Naive thymus-derived CD4-positive, alpha-beta T cell (primary cell): ENCODE measurements at regions not wholly inside any gene's neighbourhood (a gene's known extent, or its start where the extent isn't known, plus 50 kb on each side); places are given as distances from the start of the nearest gene placed in this dataset.

Experiments
- ATAC-seq: fragments of 150-1000 bp; cut with Tn5 transposase; 2 replicates; pipeline ENCODE4 v1.10.0; 2021; ENCODE audit warnings: mild to moderate bottlenecking, moderate library complexity
- CTCF ChIA-PET: fragments of 350-600 bp; sonication (Branson Sonifier 250); formaldehyde crosslinking; loops from one replicate; lab custom pipeline; 2021; ENCODE audit warnings: antibody characterized with exemption; lab: Charles Lee
- POLR2A ChIA-PET: fragments of 350-600 bp; sonication (Branson Sonifier 250); formaldehyde crosslinking; loops from one replicate; lab custom pipeline; 2021; ENCODE audit warnings: antibody characterized with exemption, inconsistent platforms; lab: Charles Lee
- DNase-seq, 9 donors: peaks; one replicate each; pipeline versions ENCODE4 v3.0.0 to v3.0.0-alpha.2; 2020 to 2022; ENCODE audit warnings: mixed read lengths in 1 of 9
- H3K27ac ChIP-seq: one replicate; pipeline ENCODE4 v1.7.0; 2013; ENCODE audit warnings: mild to moderate bottlenecking, low read depth, low read length, moderate library complexity
- H3K27me3 ChIP-seq, 2 donors: one replicate each; pipeline ENCODE4 v1.7.0; 2013; ENCODE audit warnings: low read length in 2 of 2, mild to moderate bottlenecking in 2 of 2, moderate library complexity in 2 of 2; ENCODE audit not compliant: control insufficient read depth in 2 of 2, insufficient read depth in 2 of 2
- H3K36me3 ChIP-seq, 3 experiments: 1 replicate in 2 of 3; 2 replicates in 1 of 3; pipeline ENCODE4 v1.7.0; 2013; ENCODE audit warnings: low read length in 3 of 3, mild to moderate bottlenecking in 3 of 3, moderate library complexity in 1 of 3; ENCODE audit not compliant: insufficient read depth in 3 of 3, control insufficient read depth in 2 of 3
- H3K4me1 ChIP-seq, 2 donors: one replicate each; pipeline ENCODE4 v1.7.0; 2013; ENCODE audit warnings: low read length in 2 of 2, mild to moderate bottlenecking in 2 of 2, moderate library complexity in 1 of 2; ENCODE audit not compliant: control insufficient read depth in 2 of 2, insufficient read depth in 2 of 2
- H3K4me3 ChIP-seq: 2 replicates; pipeline ENCODE4 v1.7.0; 2013; ENCODE audit warnings: mild to moderate bottlenecking, low read length
- H3K9me3 ChIP-seq, 3 experiments: 1 replicate in 2 of 3; 2 replicates in 1 of 3; pipeline ENCODE4 v1.7.0; 2013; ENCODE audit warnings: low read length in 3 of 3; ENCODE audit not compliant: control insufficient read depth in 2 of 3
- H3K27ac Mint-ChIP-seq, 9 donors: one replicate each; pipeline ENCODE4 v1.8.0; 2020 to 2022; ENCODE audit warnings: mixed read lengths in 9 of 9, mild to moderate bottlenecking in 8 of 9, moderate library complexity in 5 of 9, inconsistent platforms in 2 of 9
- H3K27me3 Mint-ChIP-seq, 5 donors: one replicate each; pipeline ENCODE4 v1.8.0; 2021 to 2022; ENCODE audit warnings: mixed read lengths in 5 of 5, mild to moderate bottlenecking in 1 of 5
- H3K36me3 Mint-ChIP-seq, 5 donors: one replicate each; pipeline ENCODE4 v1.8.0; 2020 to 2022; ENCODE audit warnings: mixed read lengths in 5 of 5, mild to moderate bottlenecking in 3 of 5, inconsistent platforms in 1 of 5
- H3K4me1 Mint-ChIP-seq, 7 donors: one replicate each; pipeline ENCODE4 v1.8.0; 2020 to 2022; ENCODE audit warnings: mixed read lengths in 7 of 7, mild to moderate bottlenecking in 3 of 7, inconsistent platforms in 1 of 7
- H3K4me3 Mint-ChIP-seq, 10 donors: one replicate each; pipeline ENCODE4 v1.8.0; 2020 to 2022; ENCODE audit warnings: mild to moderate bottlenecking in 10 of 10, mixed read lengths in 10 of 10, moderate library complexity in 6 of 10, inconsistent platforms in 2 of 10
- H3K9me3 Mint-ChIP-seq, 11 donors: one replicate each; pipeline ENCODE4 v1.8.0; 2020 to 2022; ENCODE audit warnings: mixed read lengths in 11 of 11, mild to moderate bottlenecking in 4 of 11, inconsistent platforms in 1 of 11, moderate library complexity in 1 of 11
- intact Hi-C, 2 donors: fragments of 100-400 bp; cut with micrococcal nuclease; formaldehyde crosslinking; loops; one replicate each; pipeline ENCODE4 v1.15.1; 2023

DNA sequence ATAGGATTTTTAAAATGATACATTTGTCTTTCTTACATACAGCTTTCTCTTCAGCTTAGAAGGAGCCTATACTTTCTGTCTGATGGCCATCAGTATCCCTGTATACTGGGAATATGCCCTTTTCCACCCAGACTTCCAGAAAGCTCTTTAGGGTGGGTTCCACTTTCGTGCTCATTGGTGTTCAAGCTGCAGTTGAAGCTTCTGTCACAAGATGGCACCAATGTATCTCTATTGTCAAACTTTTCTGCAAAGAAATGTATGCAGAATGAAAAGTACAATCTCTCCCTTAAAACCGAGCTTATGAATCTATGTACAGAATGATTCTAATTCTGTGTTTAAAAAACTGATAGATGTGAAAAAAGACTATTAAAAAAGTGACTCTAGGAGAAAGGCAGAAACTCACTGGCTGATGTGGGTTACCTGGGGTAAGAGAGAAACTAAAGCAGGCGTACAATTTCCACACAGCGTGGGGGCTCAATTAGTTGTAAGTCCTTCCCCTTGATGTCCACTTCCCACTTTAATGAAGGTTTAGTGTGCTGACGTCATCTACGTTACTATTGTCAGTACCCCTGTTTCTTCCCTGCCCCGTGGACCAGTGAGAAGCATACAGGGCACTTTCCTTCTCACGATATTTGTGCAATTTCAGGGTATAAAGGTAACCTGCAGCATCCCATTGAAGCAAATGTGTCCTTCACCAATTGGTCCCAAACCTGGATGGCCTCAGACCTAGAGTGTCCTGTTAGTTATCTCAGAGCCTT, 57.3 kb upstream of the TCEAL2 start:
- ChIA-PET CTCF (interaction anchor here (1.2 kb wide), 2 partner anchors 832 to 883 kb away, joined by 3 read pairs; no protein-coding TSS in a partner anchor), POLR2A (no interaction called here)
- Histone ChIP-seq H3K4me3 (no peak overlapping the region), H3K27me3 (no peaks in the 10 kb centered on the region), H3K4me1 (no peaks in the 10 kb centered on the region), H3K36me3 (no peaks in the 10 kb centered on the region), H3K9me3 (no peaks in the 10 kb centered on the region), H3K27ac (no peak overlapping the region)
- peaks cover 0 to 3% (median 0%) of the 10 kb centered on the region in 11 donors for H3K9me3 Mint-ChIP-seq
- intact Hi-C loops = loop anchor here (1.0 to 2.0 kb wide), 4 partner anchors 449 to 883 kb away; partner anchors contain the start of gene TMSB15A (in 1 of the 2)
- DNase-seq (peak in 5 of 9 donors; percentile 4 to 30 (median 17)), ATAC-seq (no peak)
- H3K27me3 Mint-ChIP-seq = peaks cover 0 to 18% (median 9%) of the 10 kb centered on the region in 5 donors
- no peak overlapping the region for H3K4me3 Mint-ChIP-seq
- H3K36me3 Mint-ChIP-seq = no peaks in the 10 kb centered on the region
- no peak overlapping the region for H3K27ac Mint-ChIP-seq
- no peaks in the 10 kb centered on the region for H3K4me1 Mint-ChIP-seq

DNA sequence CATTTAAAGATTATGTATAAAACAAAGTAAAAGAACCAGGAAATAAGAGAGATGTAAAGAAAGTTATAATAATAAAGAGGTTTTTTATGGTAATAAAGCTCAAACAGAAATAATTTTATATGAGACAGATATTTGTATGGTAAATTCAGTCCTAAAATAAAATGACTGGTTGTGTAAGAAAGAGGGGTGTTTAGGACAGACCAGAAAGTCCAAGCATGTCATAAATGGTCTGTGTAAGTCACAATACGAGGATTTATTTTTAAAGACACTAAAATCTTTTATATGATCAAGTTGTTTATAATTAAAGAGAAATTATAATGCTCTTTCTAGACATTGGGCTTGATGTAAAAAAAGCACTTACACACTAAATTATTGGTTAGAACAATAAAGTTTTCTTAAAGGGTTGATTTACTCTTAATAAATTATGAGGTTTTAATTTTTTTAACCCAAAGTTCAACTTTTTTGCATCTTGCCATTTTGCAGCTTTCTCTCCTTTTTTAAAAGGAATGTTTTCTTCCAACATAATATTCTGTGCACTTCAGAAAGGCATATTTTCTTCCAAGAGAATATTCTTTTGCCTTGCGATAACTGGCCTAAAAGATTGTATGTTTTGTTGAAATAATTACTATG, 61.9 kb upstream of the TCEAL2 start:
- ATAC-seq (no peak), DNase-seq (no peak)
- Mint-ChIP-seq H3K36me3 (no peaks in the 10 kb centered on the region), H3K4me1 (no peaks in the 10 kb centered on the region), H3K27ac (no peak overlapping the region), H3K4me3 (no peak overlapping the region), H3K9me3 (peaks cover 0 to 3% (median 0%) of the 10 kb centered on the region in 11 donors), H3K27me3 (peaks cover 0 to 16% (median 9%) of the 10 kb centered on the region in 5 donors)
- ChIA-PET POLR2A (no interaction called here), CTCF (no interaction called here)
- intact Hi-C loops = no loop called here
- no peaks in the 10 kb centered on the region for H3K27me3 ChIP-seq
- H3K27ac ChIP-seq = no peak overlapping the region
- H3K9me3 ChIP-seq = no peaks in the 10 kb centered on the region
- no peak overlapping the region for H3K4me3 ChIP-seq
- no peaks in the 10 kb centered on the region for H3K4me1 ChIP-seq
- no peaks in the 10 kb centered on the region for H3K36me3 ChIP-seq

DNA sequence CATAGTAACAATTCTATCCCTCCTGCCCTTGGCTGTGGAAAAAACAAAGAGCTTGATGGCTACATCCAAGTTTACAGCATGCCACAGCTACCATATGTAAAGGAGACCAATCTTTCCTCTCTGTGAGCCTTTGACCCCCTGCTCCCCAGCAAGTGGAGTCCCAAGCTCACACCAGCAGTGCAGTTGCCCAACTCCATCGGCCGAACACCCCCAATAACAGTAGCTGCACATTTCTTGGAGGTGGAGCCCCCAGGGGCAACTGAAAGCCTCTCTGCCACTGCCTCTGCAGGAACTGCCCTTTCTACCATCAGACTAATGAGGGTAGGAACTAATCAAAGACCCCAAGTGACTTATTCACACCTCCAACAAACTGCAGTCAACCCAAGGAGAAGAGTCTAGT, 81.0 kb upstream of the TCEAL2 start:
- no peaks in the 10 kb centered on the region for H3K36me3 Mint-ChIP-seq
- no peak overlapping the region for H3K27ac Mint-ChIP-seq
- Histone ChIP-seq H3K4me3 (no peak overlapping the region), H3K27ac (no peak overlapping the region), H3K9me3 (no peaks in the 10 kb centered on the region), H3K27me3 (no peaks in the 10 kb centered on the region), H3K4me1 (no peaks in the 10 kb centered on the region), H3K36me3 (no peaks in the 10 kb centered on the region)
- H3K27me3 Mint-ChIP-seq = no peaks in the 10 kb centered on the region
- POLR2A ChIA-PET = no interaction called here
- intact Hi-C loops = no loop called here
- H3K4me3 Mint-ChIP-seq = no peak overlapping the region
- no peak for ATAC-seq
- peaks cover 0 to 4% (median 0%) of the 10 kb centered on the region in 11 donors for H3K9me3 Mint-ChIP-seq
- CTCF ChIA-PET = no interaction called here
- no peaks in the 10 kb centered on the region for H3K4me1 Mint-ChIP-seq
- no peak for DNase-seq

GRCh38 chrX:102043380-102043779, 82.1 kb upstream of the TCEAL2 start:
- H3K4me3 ChIP-seq = no peak overlapping the region
- H3K36me3 Mint-ChIP-seq = no peaks in the 10 kb centered on the region
- intact Hi-C loops = no loop called here
- ATAC-seq (no peak), DNase-seq (no peak)
- no peaks in the 10 kb centered on the region for H3K36me3 ChIP-seq
- no peak overlapping the region for H3K27ac ChIP-seq
- H3K9me3 Mint-ChIP-seq = peaks cover 0 to 4% (median 0%) of the 10 kb centered on the region in 11 donors
- H3K27me3 ChIP-seq = no peaks in the 10 kb centered on the region
- H3K4me1 Mint-ChIP-seq = no peaks in the 10 kb centered on the region
- CTCF ChIA-PET = no interaction called here
- POLR2A ChIA-PET = no interaction called here
- H3K4me1 ChIP-seq = no peaks in the 10 kb centered on the region
- no peak overlapping the region for H3K27ac Mint-ChIP-seq
- no peak overlapping the region for H3K4me3 Mint-ChIP-seq
- H3K9me3 ChIP-seq = no peaks in the 10 kb centered on the region
- no peaks in the 10 kb centered on the region for H3K27me3 Mint-ChIP-seq

DNA sequence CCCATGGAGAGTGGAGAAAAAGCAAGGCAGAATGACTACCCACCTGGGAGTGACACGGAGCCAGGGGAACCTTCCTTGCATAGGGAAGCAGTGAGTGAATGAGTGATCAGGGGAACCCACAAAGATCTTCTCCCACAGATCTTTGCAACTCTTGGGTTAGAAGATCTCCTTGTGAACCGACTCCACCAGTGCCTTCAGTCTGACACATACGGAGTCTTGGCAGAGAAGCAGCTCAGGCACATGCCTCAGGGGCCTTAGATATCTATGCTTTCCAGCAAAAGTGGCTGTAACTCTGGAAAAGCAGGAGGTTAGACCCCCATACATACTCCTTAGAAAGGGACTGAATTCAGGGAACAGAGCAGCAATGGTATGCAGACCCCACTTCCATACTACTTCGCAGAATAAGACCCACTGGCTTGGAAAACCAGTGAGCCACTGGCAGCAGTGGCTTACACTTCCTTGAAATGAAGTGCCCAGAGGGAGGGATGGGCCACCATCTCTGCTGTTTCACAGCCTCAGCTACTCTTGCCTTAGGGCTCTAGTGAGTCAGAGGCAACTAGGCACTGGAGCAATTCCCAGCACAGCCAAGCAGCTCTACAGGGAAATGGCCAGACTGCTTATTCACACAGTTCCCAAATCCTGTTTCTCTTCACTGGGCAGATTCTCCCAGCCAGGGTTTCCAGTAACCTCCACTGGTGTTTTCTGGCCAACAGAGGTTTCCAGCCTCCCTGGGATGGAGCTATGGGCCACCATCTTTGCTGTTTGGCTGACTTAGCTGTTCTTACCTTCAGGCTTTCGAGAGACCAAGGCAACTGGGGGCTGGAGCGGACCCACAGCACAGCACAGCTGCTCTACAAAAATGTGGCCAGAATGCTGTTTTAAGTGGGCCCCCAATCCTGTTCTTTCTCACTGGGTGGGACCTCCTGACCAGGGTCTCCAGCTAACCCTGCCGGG, 82.8 kb upstream of the TCEAL2 start:
- H3K27me3 ChIP-seq = no peaks in the 10 kb centered on the region
- Mint-ChIP-seq H3K4me3 (no peak overlapping the region), H3K27me3 (peaks cover 0 to 6% (median 0%) of the 10 kb centered on the region in 5 donors), H3K27ac (no peak overlapping the region), H3K4me1 (no peaks in the 10 kb centered on the region), H3K36me3 (no peaks in the 10 kb centered on the region), H3K9me3 (peaks cover 0 to 4% (median 0%) of the 10 kb centered on the region in 11 donors)
- ATAC-seq (no peak), DNase-seq (no peak)
- H3K4me3 ChIP-seq = no peak overlapping the region
- no peak overlapping the region for H3K27ac ChIP-seq
- ChIA-PET POLR2A (no interaction called here), CTCF (no interaction called here)
- no peaks in the 10 kb centered on the region for H3K36me3 ChIP-seq
- intact Hi-C loops = no loop called here
- H3K9me3 ChIP-seq = no peaks in the 10 kb centered on the region
- no peaks in the 10 kb centered on the region for H3K4me1 ChIP-seq

DNA sequence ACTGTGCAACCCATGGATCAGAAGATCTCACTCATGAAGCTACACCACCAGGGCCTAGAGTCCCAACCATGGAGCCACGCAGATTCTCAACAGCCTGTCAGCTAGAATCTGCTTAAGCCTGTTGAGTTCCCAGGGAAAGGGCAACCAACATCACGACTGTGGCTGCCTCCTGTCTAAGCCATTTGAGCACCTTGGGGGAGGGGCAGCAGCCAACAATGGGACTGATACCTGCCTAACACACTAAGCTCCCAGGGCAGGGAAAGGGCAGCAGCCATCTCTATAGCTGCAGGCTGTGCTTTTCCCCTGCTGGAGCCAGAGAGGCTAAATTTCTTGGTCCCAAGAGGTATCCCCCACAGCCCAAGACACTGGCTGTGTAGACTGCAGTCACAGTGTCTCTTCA, 96.5 kb upstream of the TCEAL2 start:
- CTCF ChIA-PET = no interaction called here
- no peak overlapping the region for H3K27ac Mint-ChIP-seq
- POLR2A ChIA-PET = no interaction called here

More for the DNA sequence above, 96.5 kb upstream of the TCEAL2 start:
- ATAC-seq = no peak
- H3K27me3 Mint-ChIP-seq = peaks cover 0 to 19% (median 3%) of the 10 kb centered on the region in 5 donors
- H3K36me3 Mint-ChIP-seq = no peaks in the 10 kb centered on the region
- no peak overlapping the region for H3K4me3 Mint-ChIP-seq
- peaks cover 3 to 43% (median 18%) of the 10 kb centered on the region in 11 donors for H3K9me3 Mint-ChIP-seq
- Histone ChIP-seq H3K36me3 (no peaks in the 10 kb centered on the region), H3K4me1 (no peaks in the 10 kb centered on the region), H3K9me3 (no peaks in the 10 kb centered on the region), H3K27me3 (no peaks in the 10 kb centered on the region), H3K4me3 (no peak overlapping the region), H3K27ac (no peak overlapping the region)
- no peak for DNase-seq
- no peaks in the 10 kb centered on the region for H3K4me1 Mint-ChIP-seq
- intact Hi-C loops = no loop called here
